ENCODE measurements at regions not wholly inside any gene's neighbourhood (a gene's known extent, or its start where the extent isn't known, plus 50 kb on each side); places are given as distances from the start of the nearest gene placed in this dataset.

DNA sequence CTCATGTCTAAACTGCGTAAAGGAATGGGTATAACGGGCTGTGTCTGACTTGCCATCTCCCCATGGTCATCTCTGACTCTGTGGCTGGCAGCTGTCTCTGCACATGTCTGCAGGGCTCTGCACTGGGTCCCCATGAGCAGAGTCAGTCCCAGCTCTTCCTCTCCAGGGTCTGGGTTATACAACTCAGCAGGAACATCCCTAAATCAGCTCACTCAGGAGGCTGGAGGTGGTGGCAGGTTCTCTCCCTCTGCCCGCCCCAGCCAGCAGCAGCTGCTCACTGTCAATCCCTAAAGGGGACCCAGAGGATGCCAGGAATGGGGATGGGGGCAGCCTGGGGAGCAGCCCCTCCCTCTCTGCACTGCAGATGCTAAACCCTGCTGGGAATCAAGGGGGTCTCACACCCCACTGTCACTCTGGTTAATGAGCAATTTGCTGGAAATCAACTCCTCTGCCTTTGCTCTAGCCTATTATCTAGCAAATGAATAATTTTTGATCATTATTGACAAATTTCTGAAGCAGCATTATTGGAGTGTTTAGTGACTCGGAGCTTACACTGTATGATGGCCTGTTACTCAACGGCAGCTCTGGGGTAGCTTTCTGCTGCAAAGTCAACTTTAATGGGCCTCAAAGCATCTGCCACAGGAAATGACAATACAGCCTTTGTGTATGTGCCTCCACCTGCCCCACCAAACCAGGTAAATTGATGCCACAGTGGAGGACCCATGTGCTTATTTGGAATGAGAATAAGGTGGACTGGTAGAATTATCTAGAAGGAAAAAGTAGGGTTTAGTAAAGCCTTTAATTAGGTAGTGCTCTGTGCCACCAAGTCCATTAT, 55.7 kb upstream of the SHANK2 start:
- H3K4me3 ChIP-seq (ENCODE audit: low read depth, low read length): no peak overlapping the region
- TF ChIP-seq, protein P1, sequence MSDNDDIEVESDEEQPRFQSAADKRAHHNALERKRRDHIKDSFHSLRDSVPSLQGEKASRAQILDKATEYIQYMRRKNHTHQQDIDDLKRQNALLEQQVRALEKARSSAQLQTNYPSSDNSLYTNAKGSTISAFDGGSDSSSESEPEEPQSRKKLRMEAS (IDR thresholded peaks at IDR 0.05; ENCODE audit: low read depth, low read length): no peak
- TF ChIP-seq, protein P2, sequence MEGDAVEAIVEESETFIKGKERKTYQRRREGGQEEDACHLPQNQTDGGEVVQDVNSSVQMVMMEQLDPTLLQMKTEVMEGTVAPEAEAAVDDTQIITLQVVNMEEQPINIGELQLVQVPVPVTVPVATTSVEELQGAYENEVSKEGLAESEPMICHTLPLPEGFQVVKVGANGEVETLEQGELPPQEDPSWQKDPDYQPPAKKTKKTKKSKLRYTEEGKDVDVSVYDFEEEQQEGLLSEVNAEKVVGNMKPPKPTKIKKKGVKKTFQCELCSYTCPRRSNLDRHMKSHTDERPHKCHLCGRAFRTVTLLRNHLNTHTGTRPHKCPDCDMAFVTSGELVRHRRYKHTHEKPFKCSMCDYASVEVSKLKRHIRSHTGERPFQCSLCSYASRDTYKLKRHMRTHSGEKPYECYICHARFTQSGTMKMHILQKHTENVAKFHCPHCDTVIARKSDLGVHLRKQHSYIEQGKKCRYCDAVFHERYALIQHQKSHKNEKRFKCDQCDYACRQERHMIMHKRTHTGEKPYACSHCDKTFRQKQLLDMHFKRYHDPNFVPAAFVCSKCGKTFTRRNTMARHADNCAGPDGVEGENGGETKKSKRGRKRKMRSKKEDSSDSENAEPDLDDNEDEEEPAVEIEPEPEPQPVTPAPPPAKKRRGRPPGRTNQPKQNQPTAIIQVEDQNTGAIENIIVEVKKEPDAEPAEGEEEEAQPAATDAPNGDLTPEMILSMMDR (IDR thresholded peaks at IDR 0.05; ENCODE audit: low read depth, low read length): no peak
- no peak for TF ChIP-seq POLR2A (IDR thresholded peaks at IDR 0.05; ENCODE audit: extremely low read depth, insufficient read length)
- no peak for TF ChIP-seq MYC (IDR thresholded peaks at IDR 0.05; ENCODE audit: low read depth, low read length)
- DNase-seq (ENCODE audit: low read depth): no peak

DNA sequence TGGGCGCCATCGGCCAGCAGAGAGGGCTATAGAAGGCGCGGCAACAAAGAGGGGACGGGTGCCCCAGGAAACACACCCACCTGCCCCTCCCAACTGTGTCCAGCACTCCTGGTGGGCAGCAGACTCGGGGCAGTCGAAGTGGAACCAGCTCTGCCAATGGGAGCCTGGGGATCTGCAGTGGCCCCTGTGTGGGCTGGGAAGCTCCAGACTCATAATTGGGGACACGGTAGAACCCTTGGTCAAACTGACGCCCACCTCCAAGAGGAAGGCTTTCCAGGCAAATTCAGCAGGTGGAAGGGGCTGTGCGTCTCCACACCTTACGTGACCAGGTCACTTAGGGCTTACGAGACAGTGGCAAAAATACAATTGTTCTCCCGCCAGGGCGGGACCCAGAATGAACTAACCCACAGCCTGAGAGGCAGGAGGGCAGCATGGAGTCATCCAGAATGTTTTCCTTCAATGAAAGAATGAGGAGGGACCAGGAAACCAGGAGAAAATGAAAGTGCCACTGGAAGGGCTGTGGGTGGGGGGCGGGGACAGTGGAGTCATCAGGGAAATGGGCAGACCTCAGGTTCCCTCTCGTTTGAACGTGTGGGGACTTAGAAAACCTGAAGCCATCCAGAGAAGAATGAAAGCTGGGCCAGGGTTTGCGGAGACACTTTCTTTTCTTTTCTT, 53.2 kb upstream of the SHANK2 start:
- no peak for TF ChIP-seq POLR2A (IDR thresholded peaks at IDR 0.05; ENCODE audit: extremely low read depth, insufficient read length)
- no peak for TF ChIP-seq MYC (IDR thresholded peaks at IDR 0.05; ENCODE audit: low read depth, low read length)
- TF ChIP-seq, protein P2 (IDR thresholded peaks at IDR 0.05; ENCODE audit: low read depth, low read length): no peak
- TF ChIP-seq, protein P1 (IDR thresholded peaks at IDR 0.05; ENCODE audit: low read depth, low read length): no peak
- no peak overlapping the region for H3K4me3 ChIP-seq (ENCODE audit: low read depth, low read length)
- no peak for DNase-seq (ENCODE audit: low read depth)

DNA sequence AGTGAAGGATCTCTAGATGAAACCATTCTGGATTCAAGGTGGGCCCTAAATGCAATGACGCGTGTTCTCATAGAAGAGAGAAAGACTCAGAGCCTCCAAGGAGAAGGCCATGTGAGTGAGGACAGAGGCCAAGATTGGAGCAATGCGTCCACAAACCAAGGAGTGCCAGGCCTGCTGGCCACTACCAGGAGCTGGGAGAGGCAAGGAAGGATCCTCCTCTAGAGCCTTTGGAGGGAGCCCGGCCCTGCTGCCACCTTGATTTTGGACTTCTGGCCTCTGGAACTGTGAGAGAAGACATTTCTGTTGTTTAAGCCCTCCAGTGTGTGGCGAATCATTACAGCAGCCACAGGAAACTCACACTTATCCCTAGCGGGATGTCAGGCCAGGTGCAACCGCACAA, 52.7 kb upstream of the SHANK2 start:
- no peak overlapping the region for H3K4me3 ChIP-seq (ENCODE audit: low read depth, low read length)
- TF ChIP-seq, protein P1 (IDR thresholded peaks at IDR 0.05; ENCODE audit: low read depth, low read length): no peak
- no peak for TF ChIP-seq POLR2A (IDR thresholded peaks at IDR 0.05; ENCODE audit: extremely low read depth, insufficient read length)
- TF ChIP-seq, protein P2 (IDR thresholded peaks at IDR 0.05; ENCODE audit: low read depth, low read length): no peak
- TF ChIP-seq MYC (IDR thresholded peaks at IDR 0.05; ENCODE audit: low read depth, low read length): no peak
- DNase-seq (ENCODE audit: low read depth): no peak

DNA sequence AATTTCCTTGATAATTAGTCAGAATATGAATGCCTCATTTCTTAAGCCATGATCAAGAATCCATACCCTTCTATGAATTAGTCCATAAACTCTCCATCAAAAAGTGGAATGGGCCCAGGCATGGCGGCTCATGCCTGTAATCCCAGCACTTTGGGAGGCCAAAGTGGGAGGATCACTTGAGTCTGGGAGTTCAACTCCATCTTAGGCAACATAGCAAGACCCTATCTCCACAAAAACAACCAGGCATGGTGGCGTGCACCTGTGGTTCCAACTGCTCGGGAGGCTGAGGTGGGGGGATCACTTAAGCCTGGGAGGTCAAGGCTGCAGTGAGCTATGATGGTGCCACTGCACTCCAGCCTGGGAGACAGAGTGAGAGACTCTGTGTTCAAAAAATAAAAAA, 52.1 kb upstream of the SHANK2 start:
- TF ChIP-seq POLR2A (IDR thresholded peaks at IDR 0.05; ENCODE audit: extremely low read depth, insufficient read length) (no peak), MYC (IDR thresholded peaks at IDR 0.05; ENCODE audit: low read depth, low read length) (no peak)
- TF ChIP-seq, protein P2 (IDR thresholded peaks at IDR 0.05; ENCODE audit: low read depth, low read length): no peak
- TF ChIP-seq, protein P1 (IDR thresholded peaks at IDR 0.05; ENCODE audit: low read depth, low read length): no peak
- no peak for DNase-seq (ENCODE audit: low read depth)
- H3K4me3 ChIP-seq (ENCODE audit: low read depth, low read length): no peak overlapping the region

DNA sequence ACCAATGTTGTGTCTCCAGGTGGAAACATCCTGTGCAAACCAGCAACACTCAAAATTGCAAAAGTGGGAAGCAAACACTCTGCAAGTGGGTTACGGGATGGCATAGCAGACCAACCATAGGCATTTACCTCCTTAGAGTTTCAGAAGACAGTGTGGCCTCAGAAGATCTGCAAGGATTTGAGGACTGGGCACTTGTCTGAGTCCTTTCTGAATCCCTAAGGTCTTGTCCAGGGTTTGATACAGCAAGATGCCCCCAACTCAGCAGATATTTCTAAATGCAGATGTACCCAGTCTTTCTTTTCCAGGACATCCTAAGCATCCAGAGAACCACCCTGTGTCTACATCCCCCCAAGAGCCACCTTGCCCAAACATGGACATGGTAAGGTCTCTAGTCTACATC, 51.7 kb upstream of the SHANK2 start:
- DNase-seq (ENCODE audit: low read depth): no peak
- TF ChIP-seq, protein P1 (IDR thresholded peaks at IDR 0.05; ENCODE audit: low read depth, low read length): no peak
- H3K4me3 ChIP-seq (ENCODE audit: low read depth, low read length): no peak overlapping the region

DNA sequence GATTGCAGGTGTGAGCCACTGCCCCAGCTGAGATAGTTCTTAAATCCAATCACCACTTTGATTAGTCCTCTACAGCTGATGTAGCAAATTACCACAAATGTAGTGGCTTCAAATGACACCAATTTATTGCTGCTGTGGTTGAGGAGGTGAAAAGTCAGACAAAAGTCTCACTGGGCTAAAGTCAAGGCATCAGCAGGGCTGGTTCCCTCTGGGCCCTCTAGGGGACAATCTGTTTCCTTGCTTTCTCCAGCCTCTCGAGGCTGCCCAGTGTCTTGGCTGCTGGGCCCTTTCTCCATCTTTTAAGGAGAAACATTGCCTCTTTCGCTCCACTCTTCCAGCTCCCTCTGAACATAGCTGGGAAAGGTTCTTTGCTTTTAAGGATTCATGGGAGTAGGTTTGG, 50.5 kb upstream of the SHANK2 start:
- H3K4me3 ChIP-seq (ENCODE audit: low read depth, low read length): no peak overlapping the region
- DNase-seq (ENCODE audit: low read depth): no peak
- TF ChIP-seq MYC (IDR thresholded peaks at IDR 0.05; ENCODE audit: low read depth, low read length): no peak
- TF ChIP-seq, protein P1 (IDR thresholded peaks at IDR 0.05; ENCODE audit: low read depth, low read length): no peak
- TF ChIP-seq, protein P2 (IDR thresholded peaks at IDR 0.05; ENCODE audit: low read depth, low read length): no peak
- TF ChIP-seq POLR2A (IDR thresholded peaks at IDR 0.05; ENCODE audit: extremely low read depth, insufficient read length): no peak

Measured in NB4 (cell line).